ENCODE measurements at regions not wholly inside any gene's neighbourhood (a gene's known extent, or its start where the extent isn't known, plus 50 kb on each side); places are given as distances from the start of the nearest gene placed in this dataset.

DNA sequence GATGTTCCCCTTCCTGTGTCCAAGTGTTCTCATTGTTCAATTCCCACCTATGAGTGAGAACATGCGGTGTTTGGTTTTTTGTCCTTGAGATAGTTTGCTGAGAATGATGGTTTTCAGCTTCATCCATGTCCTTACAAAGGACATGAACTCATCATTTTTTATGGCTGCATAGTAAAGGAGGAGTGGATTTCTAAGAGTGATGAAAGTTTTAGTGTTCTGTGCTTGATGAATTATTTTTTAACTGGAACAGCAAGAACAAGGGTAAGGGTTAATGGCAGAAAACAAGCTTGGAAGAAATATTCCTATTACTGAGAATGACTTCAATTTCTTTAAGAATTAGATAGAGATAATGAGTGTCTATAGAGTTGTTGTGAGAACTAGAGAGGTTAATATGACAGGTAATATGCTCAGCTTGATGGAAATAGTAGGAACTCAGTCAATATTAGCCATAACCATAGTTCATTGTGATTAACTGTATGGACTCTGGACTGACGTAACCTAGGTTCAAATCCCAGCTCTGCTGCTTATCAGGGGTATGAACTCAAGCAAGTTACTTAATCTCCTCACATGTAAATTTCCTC is 190.0 kb downstream of the RPS12 start:
- TF ChIP-seq, protein P1, sequence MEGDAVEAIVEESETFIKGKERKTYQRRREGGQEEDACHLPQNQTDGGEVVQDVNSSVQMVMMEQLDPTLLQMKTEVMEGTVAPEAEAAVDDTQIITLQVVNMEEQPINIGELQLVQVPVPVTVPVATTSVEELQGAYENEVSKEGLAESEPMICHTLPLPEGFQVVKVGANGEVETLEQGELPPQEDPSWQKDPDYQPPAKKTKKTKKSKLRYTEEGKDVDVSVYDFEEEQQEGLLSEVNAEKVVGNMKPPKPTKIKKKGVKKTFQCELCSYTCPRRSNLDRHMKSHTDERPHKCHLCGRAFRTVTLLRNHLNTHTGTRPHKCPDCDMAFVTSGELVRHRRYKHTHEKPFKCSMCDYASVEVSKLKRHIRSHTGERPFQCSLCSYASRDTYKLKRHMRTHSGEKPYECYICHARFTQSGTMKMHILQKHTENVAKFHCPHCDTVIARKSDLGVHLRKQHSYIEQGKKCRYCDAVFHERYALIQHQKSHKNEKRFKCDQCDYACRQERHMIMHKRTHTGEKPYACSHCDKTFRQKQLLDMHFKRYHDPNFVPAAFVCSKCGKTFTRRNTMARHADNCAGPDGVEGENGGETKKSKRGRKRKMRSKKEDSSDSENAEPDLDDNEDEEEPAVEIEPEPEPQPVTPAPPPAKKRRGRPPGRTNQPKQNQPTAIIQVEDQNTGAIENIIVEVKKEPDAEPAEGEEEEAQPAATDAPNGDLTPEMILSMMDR (IDR thresholded peaks at IDR 0.05; ENCODE audit: low read length), result no peak
- no peak for TF ChIP-seq EZH2 (IDR thresholded peaks at IDR 0.05; ENCODE audit: borderline replicate concordance, low read length)

Measured in OCI-LY1 (cell line).